ENCODE measurements at regions not wholly inside any gene's neighbourhood (a gene's known extent, or its start where the extent isn't known, plus 50 kb on each side); places are given as distances from the start of the nearest gene placed in this dataset.
A peak's percentile ranks its signal among the peaks of the same experiment; 100 is the strongest.

DNA sequence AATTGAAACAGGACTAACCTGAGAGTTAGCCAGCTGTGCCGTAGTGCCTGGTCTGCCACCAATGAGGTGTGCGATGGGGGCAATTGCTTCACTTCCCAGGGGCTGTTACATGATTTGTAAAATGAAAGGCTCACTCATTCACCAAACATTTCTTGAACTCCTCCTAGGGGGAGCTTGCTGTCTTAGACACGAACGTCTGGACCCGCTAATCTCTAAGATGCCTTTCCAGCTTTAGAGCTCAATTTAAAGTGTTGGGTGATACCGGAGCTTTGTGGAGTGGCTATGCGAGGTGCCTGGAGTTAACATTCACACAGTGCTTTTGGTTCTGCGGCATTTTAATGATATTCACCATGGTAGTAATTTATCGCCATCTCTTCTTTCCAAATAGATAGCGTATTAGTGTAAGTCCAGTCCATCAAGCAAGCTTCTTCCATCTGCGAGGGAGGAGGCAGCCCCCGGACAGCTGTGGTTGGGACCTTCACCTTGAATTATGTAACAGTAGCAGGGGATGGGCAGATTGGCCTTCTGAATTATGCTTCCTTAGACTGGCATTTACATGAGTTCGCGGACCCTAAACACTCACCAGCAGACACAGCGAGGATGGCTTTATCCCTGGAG is 179.9 kb downstream of the ADSS2 start:
- POLR2A ChIA-PET (ENCODE audit: unreplicated experiment): no interaction called here
- DNase-seq (no peak), ATAC-seq (no peak)
- Histone ChIP-seq H3K4me3 (ENCODE audit: low read length) (no peak overlapping the region), H3K9me2 (replicated peaks; ENCODE audit: low read length) (no peaks in the 10 kb centered on the region), H4K20me1 (ENCODE audit: low read length) (no peaks in the 10 kb centered on the region), H3K9ac (ENCODE audit: low read length) (no peak overlapping the region), H3K36me3 (ENCODE audit: low read depth, low read length) (no peaks in the 10 kb centered on the region), H2AFZ (ENCODE audit: low read length) (no peak overlapping the region), H3F3A (ENCODE audit: low read length, unreplicated experiment) (peaks cover 7% of the 10 kb centered on the region), H3K79me2 (ENCODE audit: low read length) (no peaks in the 10 kb centered on the region), H3K4me2 (ENCODE audit: low read length) (no peak overlapping the region), H3K27ac (ENCODE audit: low read length) (no peak overlapping the region), H3K27me3 (ENCODE audit: low read length) (no peaks in the 10 kb centered on the region), H3K9me3 (ENCODE audit: low read length) (no peaks in the 10 kb centered on the region), H3K4me1 (ENCODE audit: insufficient read depth, low read length) (peaks cover 33% of the 10 kb centered on the region)
- BruUV-seq (replicated peaks): no TSS peak
- TF ChIP-seq EZH2phosphoT487 (IDR thresholded peaks at IDR 0.05; ENCODE audit: borderline replicate concordance, low read length) (no peak), EZH2 (IDR thresholded peaks at IDR 0.05; ENCODE audit: low read length, unreplicated experiment) (no peak)
- TF ChIP-seq, protein P1, sequence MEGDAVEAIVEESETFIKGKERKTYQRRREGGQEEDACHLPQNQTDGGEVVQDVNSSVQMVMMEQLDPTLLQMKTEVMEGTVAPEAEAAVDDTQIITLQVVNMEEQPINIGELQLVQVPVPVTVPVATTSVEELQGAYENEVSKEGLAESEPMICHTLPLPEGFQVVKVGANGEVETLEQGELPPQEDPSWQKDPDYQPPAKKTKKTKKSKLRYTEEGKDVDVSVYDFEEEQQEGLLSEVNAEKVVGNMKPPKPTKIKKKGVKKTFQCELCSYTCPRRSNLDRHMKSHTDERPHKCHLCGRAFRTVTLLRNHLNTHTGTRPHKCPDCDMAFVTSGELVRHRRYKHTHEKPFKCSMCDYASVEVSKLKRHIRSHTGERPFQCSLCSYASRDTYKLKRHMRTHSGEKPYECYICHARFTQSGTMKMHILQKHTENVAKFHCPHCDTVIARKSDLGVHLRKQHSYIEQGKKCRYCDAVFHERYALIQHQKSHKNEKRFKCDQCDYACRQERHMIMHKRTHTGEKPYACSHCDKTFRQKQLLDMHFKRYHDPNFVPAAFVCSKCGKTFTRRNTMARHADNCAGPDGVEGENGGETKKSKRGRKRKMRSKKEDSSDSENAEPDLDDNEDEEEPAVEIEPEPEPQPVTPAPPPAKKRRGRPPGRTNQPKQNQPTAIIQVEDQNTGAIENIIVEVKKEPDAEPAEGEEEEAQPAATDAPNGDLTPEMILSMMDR (conservative IDR thresholded peaks at IDR 0.05; ENCODE audit: low read depth, low read length): no peak
- intact Hi-C loops (cut with micrococcal nuclease): loop anchor here (2.0 to 10.0 kb wide), 2 partner anchors 257 to 355 kb away; no protein-coding TSS in a partner anchor
- CTCF ChIA-PET: interaction anchor here (0.5 to 2.0 kb wide), 2 partner anchors 238 to 564 kb away, joined by 4 to 7 read pairs; no protein-coding TSS in a partner anchor

DNA sequence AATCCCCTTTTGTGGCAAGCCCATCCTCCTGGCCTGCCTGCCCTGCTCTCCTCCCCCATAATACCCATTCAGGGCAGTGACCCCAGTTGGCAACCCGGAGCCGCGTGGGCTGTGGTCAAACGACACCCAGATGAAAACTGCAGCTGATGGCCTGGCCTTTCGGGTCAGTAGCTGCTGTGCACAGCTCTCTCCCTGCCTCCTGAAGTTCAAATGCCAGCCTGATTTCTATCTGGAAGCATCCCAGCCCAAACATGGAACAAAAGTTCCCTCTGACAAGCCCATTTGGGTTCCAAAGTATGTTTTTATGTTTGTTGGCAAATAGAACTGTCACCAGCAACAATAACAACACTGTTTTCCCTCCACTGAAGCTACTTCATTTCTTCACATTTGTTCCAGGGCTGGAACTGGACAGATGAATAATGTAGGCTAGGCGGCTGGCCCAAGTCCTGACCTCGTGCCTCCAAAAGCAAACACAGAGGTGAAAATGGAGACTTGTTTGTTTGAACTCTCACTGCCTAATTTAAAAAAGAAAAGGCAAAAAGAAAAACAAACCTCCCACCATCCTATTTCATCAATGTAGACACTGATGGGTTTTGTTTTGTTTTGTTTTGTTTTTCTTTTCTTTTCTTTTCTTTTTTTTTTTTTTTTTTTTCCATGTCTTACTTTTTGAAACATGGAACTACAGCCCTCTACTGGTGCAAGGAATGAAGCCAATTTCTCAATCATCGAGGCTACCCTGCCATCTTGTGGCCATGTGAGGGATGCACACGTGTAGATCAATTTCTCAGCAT is 179.0 kb downstream of the ADSS2 start:
- Histone ChIP-seq H3F3A (ENCODE audit: low read length, unreplicated experiment) (peaks cover 7% of the 10 kb centered on the region), H3K79me2 (ENCODE audit: low read length) (no peaks in the 10 kb centered on the region), H3K27me3 (ENCODE audit: low read length) (no peaks in the 10 kb centered on the region), H3K9ac (ENCODE audit: low read length) (no peak overlapping the region), H3K27ac (ENCODE audit: low read length) (no peak overlapping the region), H3K9me3 (ENCODE audit: low read length) (no peaks in the 10 kb centered on the region), H3K36me3 (ENCODE audit: low read depth, low read length) (no peaks in the 10 kb centered on the region), H3K4me1 (ENCODE audit: insufficient read depth, low read length) (peaks cover 33% of the 10 kb centered on the region), H3K9me2 (replicated peaks; ENCODE audit: low read length) (no peaks in the 10 kb centered on the region), H3K4me3 (ENCODE audit: low read length) (peak overlapping the region; percentile 60; the same call in 1 of the 2 replicates), H2AFZ (ENCODE audit: low read length) (peak overlapping the region; percentile 66), H4K20me1 (ENCODE audit: low read length) (no peaks in the 10 kb centered on the region), H3K4me2 (ENCODE audit: low read length) (peak overlapping the region; percentile 82)
- BruUV-seq (replicated peaks): no TSS peak
- intact Hi-C loops (cut with micrococcal nuclease): loop anchor here (1.0 to 10.0 kb wide), 9 partner anchors 27 to 928 kb away; no protein-coding TSS in a partner anchor
- DNase-seq (peak; percentile 94), ATAC-seq (peak; percentile 32)
- ChIA-PET CTCF (interaction anchor here (0.5 to 2.0 kb wide), 3 partner anchors 239 to 863 kb away, joined by 4 to 7 read pairs (median 4); no protein-coding TSS in a partner anchor), POLR2A (ENCODE audit: unreplicated experiment) (no interaction called here)
- TF ChIP-seq EZH2 (IDR thresholded peaks at IDR 0.05; ENCODE audit: low read length, unreplicated experiment): no peak
- TF ChIP-seq EZH2phosphoT487 (IDR thresholded peaks at IDR 0.05; ENCODE audit: borderline replicate concordance, low read length): no peak
- TF ChIP-seq, protein P1 (conservative IDR thresholded peaks at IDR 0.05; ENCODE audit: low read depth, low read length): peak; percentile 100

Data from PC-3 (cell line).